Keratinocyte (primary cell): ENCODE measurements at regions not wholly inside any gene's neighbourhood (a gene's known extent, or its start where the extent isn't known, plus 50 kb on each side); places are given as distances from the start of the nearest gene placed in this dataset.

ENCODE experiments used
- DNase-seq: peaks from one replicate; pipeline ENCODE4 v3.0.0-alpha.2; 2011; ENCODE audit warnings: low read depth, missing footprints, low spot score
- FAIRE-seq: peaks from 2 replicates; lab custom pipeline; 2011; peaks lifted over from hg19 to GRCh38; lab: Jason Lieb, UNC
- H2AFZ ChIP-seq: 2 replicates; pipeline ENCODE4 v1.6.0; 2012; ENCODE audit warnings: low read length, control low read depth, inconsistent platforms; ENCODE audit not compliant: control insufficient read depth
- H3K27ac ChIP-seq: 2 replicates; pipeline ENCODE4 v1.5.1; 2011; ENCODE audit warnings: low read length; ENCODE audit not compliant: control insufficient read depth, insufficient read depth
- H3K27me3 ChIP-seq: 3 replicates; pipeline ENCODE4 v1.6.0; 2011; ENCODE audit warnings: low read length; ENCODE audit not compliant: control insufficient read depth, insufficient read depth; ENCODE audit errors: extremely low read depth
- H3K36me3 ChIP-seq, 2 experiments: 2 replicates in 1 of 2; 3 replicates in 1 of 2; pipeline ENCODE4 v1.5.1; 2011; ENCODE audit warnings: low read length in 2 of 2, mild to moderate bottlenecking in 1 of 2; ENCODE audit not compliant: control insufficient read depth in 2 of 2, insufficient read depth in 2 of 2; ENCODE audit errors: extremely low read depth in 1 of 2
- H3K4me1 ChIP-seq: 3 replicates; pipeline ENCODE4 v1.5.1; 2011; ENCODE audit warnings: low read length; ENCODE audit not compliant: control insufficient read depth, insufficient read depth; ENCODE audit errors: extremely low read depth
- H3K4me2 ChIP-seq: 3 replicates; pipeline ENCODE4 v1.6.0; 2011; ENCODE audit warnings: low read depth, low read length; ENCODE audit not compliant: control insufficient read depth, insufficient read depth; ENCODE audit errors: extremely low read depth
- H3K4me3 ChIP-seq, 3 experiments: fragments of 200-600 bp in 1 of 3; sonication (generic) in 1 of 3; 2 replicates in 2 of 3; 3 replicates in 1 of 3; pipeline ENCODE4 v1.5.1; 2011 to 2016; ENCODE audit warnings: low read length in 3 of 3, mild to moderate bottlenecking in 3 of 3, control low read depth in 2 of 3, inconsistent platforms in 1 of 3, low read depth in 1 of 3, mixed read lengths in 1 of 3, mixed run types in 1 of 3, moderate library complexity in 1 of 3; ENCODE audit not compliant: control insufficient read depth in 2 of 3, insufficient read depth in 2 of 3; ENCODE audit errors: extremely low read depth in 1 of 3
- H3K79me2 ChIP-seq: 2 replicates; pipeline ENCODE4 v1.6.0; 2012; ENCODE audit warnings: low read length; ENCODE audit not compliant: control insufficient read depth, insufficient read depth
- H3K9ac ChIP-seq: 3 replicates; pipeline ENCODE4 v1.6.0; 2011; ENCODE audit warnings: low read length; ENCODE audit not compliant: control insufficient read depth, insufficient read depth; ENCODE audit errors: extremely low read depth
- H3K9me1 ChIP-seq: 3 replicates; pipeline ENCODE4 v1.6.0; 2011; ENCODE audit warnings: low read length; ENCODE audit not compliant: control insufficient read depth, insufficient read depth; ENCODE audit errors: extremely low read depth
- H3K9me3 ChIP-seq: 2 replicates; pipeline ENCODE4 v1.5.1; 2012; ENCODE audit warnings: low read depth, low read length; ENCODE audit not compliant: control insufficient read depth
- H4K20me1 ChIP-seq: 3 replicates; pipeline ENCODE4 v1.6.0; 2011; ENCODE audit warnings: low read length; ENCODE audit not compliant: control insufficient read depth, insufficient read depth; ENCODE audit errors: extremely low read depth
- EZH2 ChIP-seq: IDR thresholded peaks from one replicate; pipeline ENCODE4 v1.6.1; 2012; ENCODE audit warnings: inconsistent platforms, mild to moderate bottlenecking, low read length, moderate library complexity
- dilution Hi-C: fragments of 300-500 bp; cut with MboI; formaldehyde crosslinking; loops from one replicate; pipeline ENCODE4 v1.7.0; 2020; ENCODE audit warnings: low sequenced_read_pairs; ENCODE audit not compliant: extremely low pct_ligation_motif_present
- TF ChIP-seq, protein P1 (sequence below), 3 experiments: IDR thresholded peaks in 1 of 3; conservative IDR thresholded peaks in 1 of 3; optimal IDR thresholded peaks in 1 of 3; 2 replicates in 2 of 3; 3 replicates in 1 of 3; pipeline versions ENCODE3 to v1.5.1; 2011; ENCODE audit warnings: low read length in 3 of 3, mild to moderate bottlenecking in 3 of 3, moderate library complexity in 2 of 3, control low read depth in 1 of 3, inconsistent platforms in 1 of 3; ENCODE audit not compliant: insufficient read depth in 2 of 3; ENCODE audit errors: extremely low read depth in 1 of 3

DNA sequence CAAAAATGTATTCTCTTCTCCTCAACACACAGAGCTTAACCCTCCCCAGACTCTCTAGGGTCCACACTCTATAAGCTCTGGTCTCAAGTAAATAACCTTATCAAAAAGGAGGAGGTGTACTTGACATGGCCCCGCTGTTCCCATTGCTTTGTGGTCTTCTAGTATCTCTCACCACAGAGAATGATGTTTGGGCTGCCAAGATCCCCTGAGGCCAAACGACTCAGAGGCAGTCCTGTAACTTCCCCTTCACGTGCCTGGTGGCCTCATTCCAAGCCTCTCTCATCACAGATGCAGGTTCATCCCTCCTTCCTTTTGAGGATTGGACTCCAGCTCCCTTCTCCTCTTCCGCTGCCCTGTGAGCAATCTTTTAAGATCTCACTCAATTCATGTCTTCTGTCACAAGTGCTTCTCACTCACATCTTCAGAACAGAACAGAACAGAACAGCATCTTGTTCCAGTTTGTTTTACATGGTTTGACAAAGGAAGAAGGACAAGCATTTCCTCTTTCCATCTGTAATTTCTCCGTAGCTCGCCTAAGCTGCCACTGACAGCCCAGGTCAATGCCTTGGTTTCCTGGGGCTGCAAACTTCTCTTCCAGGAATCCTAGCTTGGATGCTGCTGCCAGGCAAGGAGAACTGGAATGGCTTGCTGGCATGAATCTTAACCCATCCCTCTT is 541.5 kb downstream of the CD83 start:
- H3K79me2 ChIP-seq, result no peaks in the 10 kb centered on the region
- no peak for TF ChIP-seq EZH2
- TF ChIP-seq, protein P1, sequence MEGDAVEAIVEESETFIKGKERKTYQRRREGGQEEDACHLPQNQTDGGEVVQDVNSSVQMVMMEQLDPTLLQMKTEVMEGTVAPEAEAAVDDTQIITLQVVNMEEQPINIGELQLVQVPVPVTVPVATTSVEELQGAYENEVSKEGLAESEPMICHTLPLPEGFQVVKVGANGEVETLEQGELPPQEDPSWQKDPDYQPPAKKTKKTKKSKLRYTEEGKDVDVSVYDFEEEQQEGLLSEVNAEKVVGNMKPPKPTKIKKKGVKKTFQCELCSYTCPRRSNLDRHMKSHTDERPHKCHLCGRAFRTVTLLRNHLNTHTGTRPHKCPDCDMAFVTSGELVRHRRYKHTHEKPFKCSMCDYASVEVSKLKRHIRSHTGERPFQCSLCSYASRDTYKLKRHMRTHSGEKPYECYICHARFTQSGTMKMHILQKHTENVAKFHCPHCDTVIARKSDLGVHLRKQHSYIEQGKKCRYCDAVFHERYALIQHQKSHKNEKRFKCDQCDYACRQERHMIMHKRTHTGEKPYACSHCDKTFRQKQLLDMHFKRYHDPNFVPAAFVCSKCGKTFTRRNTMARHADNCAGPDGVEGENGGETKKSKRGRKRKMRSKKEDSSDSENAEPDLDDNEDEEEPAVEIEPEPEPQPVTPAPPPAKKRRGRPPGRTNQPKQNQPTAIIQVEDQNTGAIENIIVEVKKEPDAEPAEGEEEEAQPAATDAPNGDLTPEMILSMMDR (optimal IDR thresholded peaks at IDR 0.05 in 1 of 3, IDR thresholded peaks at IDR 0.05 in 1 of 3, conservative IDR thresholded peaks at IDR 0.05 in 1 of 3; ENCODE audit: extremely low read depth in 1 of 3, insufficient read depth in 2 of 3, low read length in 3 of 3), result no peak
- no peak overlapping the region for H3K9ac ChIP-seq
- H3K4me1 ChIP-seq, result peaks cover 7% of the 10 kb centered on the region
- H2AFZ ChIP-seq, result no peak overlapping the region
- H3K27ac ChIP-seq, result no peak overlapping the region
- H4K20me1 ChIP-seq, result no peaks in the 10 kb centered on the region
- peak; percentile 56 for DNase-seq
- dilution Hi-C loops, result no loop called here
- H3K4me2 ChIP-seq, result no peak overlapping the region
- no peaks in the 10 kb centered on the region for H3K9me3 ChIP-seq
- H3K27me3 ChIP-seq, result no peaks in the 10 kb centered on the region
- H3K36me3 ChIP-seq, result no peaks in the 10 kb centered on the region
- FAIRE-seq, result peak; percentile 79
- H3K4me3 ChIP-seq, result no peak overlapping the region
- H3K9me1 ChIP-seq, result no peaks in the 10 kb centered on the region

DNA sequence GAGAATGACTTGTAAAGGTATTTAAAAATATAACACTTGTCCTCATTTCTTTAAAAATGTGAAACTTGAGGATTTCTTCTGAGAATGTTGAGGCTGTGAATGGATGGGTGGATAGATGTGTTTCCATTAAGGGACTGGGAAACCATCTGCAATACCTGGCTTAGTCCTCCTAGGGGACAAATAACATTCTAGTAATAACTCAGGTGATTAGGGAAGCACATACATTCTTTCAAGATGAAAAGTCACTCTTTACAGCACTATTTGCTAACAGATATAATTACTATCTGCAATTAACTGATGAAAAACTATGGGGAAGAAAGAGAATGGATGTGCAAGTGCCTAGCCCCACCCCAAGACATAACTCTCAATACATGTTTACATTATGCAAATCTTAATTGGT is 542.3 kb downstream of the CD83 start:
- H3K9me3 ChIP-seq, result no peaks in the 10 kb centered on the region
- no peak overlapping the region for H2AFZ ChIP-seq
- H3K27ac ChIP-seq, result no peak overlapping the region
- H4K20me1 ChIP-seq, result no peaks in the 10 kb centered on the region
- DNase-seq, result no peak
- no peaks in the 10 kb centered on the region for H3K9me1 ChIP-seq
- H3K4me2 ChIP-seq, result no peak overlapping the region
- no peak for TF ChIP-seq EZH2
- TF ChIP-seq, protein P1 (optimal IDR thresholded peaks at IDR 0.05 in 1 of 3, IDR thresholded peaks at IDR 0.05 in 1 of 3, conservative IDR thresholded peaks at IDR 0.05 in 1 of 3; ENCODE audit: extremely low read depth in 1 of 3, insufficient read depth in 2 of 3, low read length in 3 of 3), result no peak
- dilution Hi-C loops, result no loop called here
- no peaks in the 10 kb centered on the region for H3K36me3 ChIP-seq
- no peak overlapping the region for H3K4me3 ChIP-seq
- H3K4me1 ChIP-seq, result peaks cover 10% of the 10 kb centered on the region
- no peaks in the 10 kb centered on the region for H3K27me3 ChIP-seq
- no peak for FAIRE-seq
- H3K9ac ChIP-seq, result no peak overlapping the region
- no peaks in the 10 kb centered on the region for H3K79me2 ChIP-seq
